Middle frontal gyrus (tissue), 1 donor: ENCODE measurements at regions not wholly inside any gene's neighbourhood (a gene's known extent, or its start where the extent isn't known, plus 50 kb on each side); places are given as distances from the start of the nearest gene placed in this dataset.

Experiments
- DNase-seq: peaks from one replicate; pipeline ENCODE4 v3.0.0-alpha.2; 2015; ENCODE audit warnings: low spot score; ENCODE audit errors: extremely low spot score

GRCh38 chr2:219769090-219769910, 141.9 kb downstream of the SLC4A3 start:
- no peak for DNase-seq

GRCh38 chr2:219772103-219772635, 144.7 kb downstream of the SLC4A3 start:
- DNase-seq, result no peak

GRCh38 chr2:219772697-219773096, 145.3 kb downstream of the SLC4A3 start:
- DNase-seq, result no peak

- no peak for DNase-seq
Measured at GRCh38 chr2:219775506-219775905, 148.1 kb downstream of the SLC4A3 start.

- no peak for DNase-seq
Measured at GRCh38 chr2:219777388-219777787, 150.0 kb downstream of the SLC4A3 start.

DNA sequence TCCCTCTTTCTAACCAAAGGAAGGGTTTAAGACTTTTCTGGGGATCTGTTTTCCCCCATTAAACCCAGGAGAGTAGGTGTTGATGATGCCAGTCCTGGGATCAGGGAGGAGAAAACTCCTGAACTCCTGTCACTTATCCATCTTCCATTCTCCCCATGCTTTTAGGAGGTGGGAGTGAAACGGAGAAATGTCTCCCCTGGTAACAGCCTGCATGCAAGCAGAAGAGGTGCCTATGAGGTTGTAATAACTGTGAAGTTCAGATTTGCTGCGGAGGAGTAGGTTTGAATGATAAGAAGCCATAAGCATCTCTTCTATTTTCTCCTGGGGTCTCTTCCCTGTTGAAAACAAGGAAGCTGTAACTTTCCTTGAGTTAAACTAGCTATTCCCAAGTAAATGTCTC, 150.8 kb downstream of the SLC4A3 start:
- DNase-seq, result no peak

- DNase-seq, result peak; percentile 48
Measured at GRCh38 chr2:219782737-219783348, 155.4 kb downstream of the SLC4A3 start.

GRCh38 chr2:219783359-219783975, 156.0 kb downstream of the SLC4A3 start:
- DNase-seq, result no peak

- DNase-seq, result no peak
Measured at GRCh38 chr2:219784178-219784577, 156.7 kb downstream of the SLC4A3 start.

DNA sequence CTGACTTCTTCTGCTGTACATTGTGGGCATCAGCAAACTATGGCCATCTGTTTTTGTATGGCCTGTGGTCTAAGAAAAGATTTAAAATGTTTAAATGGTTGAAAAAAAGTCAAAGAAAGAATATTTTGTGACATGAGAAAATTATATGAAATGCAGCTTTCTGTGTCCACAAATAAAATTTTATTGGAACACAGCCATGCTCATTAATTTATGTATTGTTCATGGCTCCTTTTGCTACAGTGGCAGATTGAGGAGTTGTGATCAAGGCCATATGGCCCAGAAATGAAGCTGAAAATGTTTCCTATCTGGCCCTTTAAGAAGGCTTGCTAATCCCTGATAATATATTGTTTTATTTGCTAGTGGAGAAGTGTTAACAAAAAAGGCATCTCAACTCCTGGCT, 162.0 kb downstream of the SLC4A3 start:
- no peak for DNase-seq

DNA sequence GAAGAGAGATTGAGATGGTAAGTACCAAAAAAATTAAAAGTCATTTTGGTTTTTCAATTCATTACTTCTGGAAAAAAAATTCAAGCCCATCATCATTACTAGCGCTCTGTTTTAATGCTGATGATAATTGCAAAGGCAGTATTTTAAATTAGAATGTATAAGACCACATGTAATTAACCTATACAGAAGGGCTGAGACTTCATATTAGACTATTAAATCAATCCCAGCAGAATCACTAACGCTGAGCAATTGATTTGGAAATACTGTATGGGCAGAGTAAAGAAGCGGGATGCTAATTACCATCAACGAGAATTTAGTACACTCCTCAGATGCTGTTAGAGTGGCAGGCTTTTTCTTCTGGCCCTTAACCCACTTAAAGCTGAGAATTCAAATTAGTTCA, 165.0 kb downstream of the SLC4A3 start:
- DNase-seq, result no peak

- DNase-seq, result no peak
Measured at GRCh38 chr2:219798430-219798829, 171.0 kb downstream of the SLC4A3 start.

GRCh38 chr2:219803294-219803693, 175.9 kb downstream of the SLC4A3 start:
- no peak for DNase-seq

DNA sequence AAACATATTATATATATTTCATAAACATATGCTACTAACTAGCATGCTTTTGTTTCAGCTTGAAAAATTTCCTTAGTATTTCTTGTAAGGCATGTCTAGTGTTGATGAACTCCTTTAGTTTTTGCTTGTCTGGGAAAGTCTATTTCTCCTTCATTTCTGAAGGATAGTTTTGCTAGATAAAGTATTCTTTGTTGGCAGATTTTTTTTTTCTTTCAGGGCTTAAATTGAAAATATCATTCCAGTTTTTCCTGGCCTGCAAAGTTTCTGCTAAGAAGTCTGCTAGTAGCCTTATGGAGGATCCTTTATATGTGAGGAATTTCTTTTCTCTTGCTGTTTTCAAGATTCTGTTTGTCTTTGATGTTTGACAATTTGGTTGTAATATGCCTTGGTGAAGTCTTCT, 183.5 kb downstream of the SLC4A3 start:
- DNase-seq, result no peak

DNA sequence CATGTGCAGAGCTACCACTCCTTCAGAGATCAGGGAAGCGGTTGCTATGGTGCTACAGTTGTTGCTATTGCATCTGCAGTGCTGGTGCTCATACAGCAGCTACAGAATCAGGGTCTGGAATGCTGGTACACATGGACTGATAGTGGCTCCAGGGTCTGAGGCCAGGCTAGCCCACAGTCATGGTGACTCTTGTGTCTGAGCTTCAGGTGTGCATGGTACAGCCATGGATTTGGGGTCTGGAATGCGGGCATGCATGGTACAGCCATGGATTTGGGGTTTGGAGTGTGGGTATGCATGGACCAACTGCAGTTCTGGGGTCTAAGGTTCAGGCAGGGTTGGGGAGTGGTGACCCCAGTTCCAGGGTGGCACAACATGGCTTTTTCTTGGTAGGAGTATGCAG, 185.2 kb downstream of the SLC4A3 start:
- DNase-seq, result no peak

DNA sequence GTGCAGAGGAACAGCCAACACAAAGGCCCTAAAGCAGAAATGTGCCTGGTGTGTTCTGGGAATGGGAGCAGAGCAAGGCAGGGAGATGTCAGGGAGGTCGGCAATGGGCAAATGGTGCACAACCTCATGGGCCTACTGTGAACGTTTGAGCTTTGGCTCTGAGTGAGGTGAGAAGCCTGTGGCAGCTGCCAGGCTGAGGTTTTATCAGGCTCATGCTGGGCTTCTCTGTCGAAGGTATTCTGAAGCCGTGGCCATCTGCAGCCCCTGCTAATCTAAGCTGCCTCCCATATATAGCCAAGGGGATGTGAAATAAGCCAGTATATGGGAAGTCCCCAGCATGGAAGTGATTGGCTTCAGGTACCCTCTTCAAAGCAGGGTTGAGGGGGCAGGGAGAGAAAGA, 193.3 kb downstream of the SLC4A3 start:
- no peak for DNase-seq

- no peak for DNase-seq
Measured at GRCh38 chr2:219823574-219823973, 196.1 kb downstream of the SLC4A3 start.

DNA sequence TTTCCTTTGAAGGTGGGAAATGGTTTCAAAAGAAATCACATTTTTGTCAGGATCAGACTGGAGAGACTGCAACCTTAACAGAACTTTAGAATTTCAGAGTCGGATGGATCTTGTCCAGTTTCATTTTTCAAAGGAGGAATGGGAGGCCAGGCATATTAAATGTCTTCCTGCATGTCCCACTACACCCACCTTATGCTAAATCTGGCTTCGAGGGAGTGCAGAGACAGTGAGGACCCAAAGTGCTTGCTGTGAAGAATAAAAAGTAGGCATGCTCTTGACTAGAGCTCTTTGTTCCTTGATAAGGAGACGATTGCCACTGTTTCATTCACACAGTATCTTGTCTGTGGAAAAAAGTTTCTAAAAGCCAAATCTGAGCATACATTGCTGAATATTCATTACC, 197.6 kb downstream of the SLC4A3 start:
- DNase-seq, result peak; percentile 22

DNA sequence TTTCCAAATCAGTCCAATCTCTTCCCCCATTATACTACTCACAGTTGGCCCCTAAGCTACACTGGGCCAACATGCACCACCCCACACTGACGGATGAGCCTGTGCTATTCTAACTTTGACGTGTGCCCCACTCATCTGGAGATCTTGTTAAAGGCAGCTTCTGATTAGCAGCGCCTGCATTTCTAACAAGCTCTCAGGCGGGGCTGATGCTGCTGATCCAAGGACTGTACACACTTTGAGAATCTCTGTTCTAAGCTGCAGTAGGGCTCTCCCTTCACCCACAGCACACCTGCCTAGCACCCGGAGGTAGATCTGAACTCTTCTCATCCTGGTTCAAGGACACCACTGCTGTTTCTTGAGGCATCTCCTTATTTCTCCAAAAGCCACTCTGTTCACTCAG, 200.7 kb downstream of the SLC4A3 start:
- no peak for DNase-seq

- no peak for DNase-seq
Measured at GRCh38 chr2:219829667-219830352, 202.4 kb downstream of the SLC4A3 start.

GRCh38 chr2:219830353-219830738, 202.9 kb downstream of the SLC4A3 start:
- DNase-seq, result no peak

- no peak for DNase-seq
Measured at GRCh38 chr2:219831957-219832356, 204.5 kb downstream of the SLC4A3 start.
